IMR-90 (cell line): ENCODE measurements at regions not wholly inside any gene's neighbourhood (a gene's known extent, or its start where the extent isn't known, plus 50 kb on each side); places are given as distances from the start of the nearest gene placed in this dataset.

Source experiments
- ATAC-seq: fragments of 200-7000 bp; cut with Tn5 transposase; 2 replicates; pipeline ENCODE4 v1.9.1; 2020; ENCODE audit warnings: low read depth, mild to moderate bottlenecking, moderate library complexity
- BruUV-seq: library from RNA; stranded (reverse); fragments of 400-500 nt; replicated peaks from 2 replicates; lab custom pipeline; 2021; lab: Mats Ljungman, UMichigan
- CTCF ChIA-PET: fragments of 300-600 bp; formaldehyde crosslinking; extraction: SDS; loops from one replicate; lab custom pipeline; 2021; ENCODE audit warnings: antibody characterized with exemption; lab: Yijun Ruan, JAX
- POLR2A ChIA-PET: fragments of 300-600 bp; sonication (Branson Sonifier 250); formaldehyde crosslinking; loops from one replicate; lab custom pipeline; 2022; ENCODE audit warnings: antibody characterized with exemption; ENCODE audit not compliant: unreplicated experiment; lab: Charles Lee
- DNase-seq: peaks from one replicate; pipeline ENCODE4 v3.0.0; 2013
- H2AFZ ChIP-seq: replicated peaks from 2 replicates; pipeline ENCODE3; 2013; ENCODE audit warnings: low read length, mild to moderate bottlenecking; ENCODE audit not compliant: poor library complexity
- H2AK5ac ChIP-seq: 2 replicates; pipeline ENCODE4 v1.6.1; 2013; ENCODE audit warnings: low read depth, low read length, inconsistent platforms
- H2AK9ac ChIP-seq: replicated peaks from 2 replicates; pipeline ENCODE3; 2013; ENCODE audit warnings: mild to moderate bottlenecking, low read depth, low read length, moderate library complexity; ENCODE audit not compliant: poor library complexity
- H2BK120ac ChIP-seq: 2 replicates; pipeline ENCODE4 v1.6.1; 2013; ENCODE audit warnings: low read depth, low read length, inconsistent platforms
- H2BK15ac ChIP-seq: 3 replicates; pipeline ENCODE4 v1.6.1; 2013; ENCODE audit warnings: low read depth, low read length, inconsistent platforms
- H2BK20ac ChIP-seq: 2 replicates; pipeline ENCODE4 v1.6.1; 2013; ENCODE audit warnings: low read depth, mild to moderate bottlenecking, inconsistent platforms, low read length, moderate library complexity
- H2BK5ac ChIP-seq: 2 replicates; pipeline ENCODE4 v1.6.1; 2013; ENCODE audit warnings: mild to moderate bottlenecking, low read depth, low read length, inconsistent platforms; ENCODE audit not compliant: poor library complexity, severe bottlenecking
- H3K14ac ChIP-seq: replicated peaks from 2 replicates; pipeline ENCODE4 v1.6.1; 2013; ENCODE audit warnings: low read depth, low read length, inconsistent platforms
- H3K18ac ChIP-seq: 2 replicates; pipeline ENCODE4 v1.6.1; 2013; ENCODE audit warnings: low read depth, low read length, control low read depth
- H3K23ac ChIP-seq: 2 replicates; pipeline ENCODE4 v1.6.1; 2013; ENCODE audit warnings: low read depth, low read length, inconsistent platforms
- H3K27ac ChIP-seq: 2 replicates; pipeline ENCODE4 v1.5.1; 2013; ENCODE audit warnings: mild to moderate bottlenecking, control low read depth, low read length; ENCODE audit not compliant: insufficient read depth
- H3K27me3 ChIP-seq: 2 replicates; pipeline ENCODE4 v1.6.1; 2013; ENCODE audit warnings: low read length; ENCODE audit not compliant: control insufficient read depth, insufficient read depth
- H3K36me3 ChIP-seq: 2 replicates; pipeline ENCODE4 v1.6.1; 2013; ENCODE audit warnings: low read length, mixed read lengths; ENCODE audit not compliant: control insufficient read depth, insufficient read depth
- H3K4ac ChIP-seq: 2 replicates; pipeline ENCODE4 v1.6.1; 2013; ENCODE audit warnings: low read depth, low read length, inconsistent platforms
- H3K4me1 ChIP-seq: 2 replicates; pipeline ENCODE4 v1.6.1; 2013; ENCODE audit warnings: low read length, mixed read lengths; ENCODE audit not compliant: control insufficient read depth, insufficient read depth
- H3K4me2 ChIP-seq: 2 replicates; pipeline ENCODE4 v1.6.1; 2013; ENCODE audit warnings: low read depth, mild to moderate bottlenecking, control low read depth, low read length, moderate library complexity
- H3K4me3 ChIP-seq: 2 replicates; pipeline ENCODE4 v1.5.1; 2013; ENCODE audit warnings: low read depth, mild to moderate bottlenecking, control low read depth, low read length, moderate library complexity; ENCODE audit not compliant: insufficient read depth
- H3K56ac ChIP-seq: 2 replicates; pipeline ENCODE4 v1.6.1; 2013; ENCODE audit warnings: low read length, inconsistent platforms; ENCODE audit not compliant: insufficient read depth; ENCODE audit errors: extremely low read depth
- H3K79me1 ChIP-seq, 2 experiments: 2 replicates each; pipeline ENCODE4 v1.6.1; 2013; ENCODE audit warnings: low read length in 2 of 2, inconsistent platforms in 1 of 2, low read depth in 1 of 2
- H3K9ac ChIP-seq: 2 replicates; pipeline ENCODE4 v1.6.1; 2013; ENCODE audit warnings: low read depth, low read length, control low read depth
- H3K9me1 ChIP-seq: 2 replicates; pipeline ENCODE4 v1.6.1; 2013; ENCODE audit warnings: low read length, inconsistent platforms; ENCODE audit not compliant: insufficient read depth
- H3K9me3 ChIP-seq: 2 replicates; pipeline ENCODE4 v1.6.1; 2013; ENCODE audit warnings: low read length; ENCODE audit not compliant: control insufficient read depth, insufficient read depth
- H4K20me1 ChIP-seq: 2 replicates; pipeline ENCODE4 v1.6.1; 2013; ENCODE audit warnings: low read length, inconsistent platforms; ENCODE audit not compliant: insufficient read depth
- H4K5ac ChIP-seq: 2 replicates; pipeline ENCODE4 v1.6.1; 2013; ENCODE audit warnings: mild to moderate bottlenecking, low read depth, low read length, control low read depth
- H4K8ac ChIP-seq, 2 experiments: 2 replicates each; pipeline ENCODE4 v1.6.1; 2013; ENCODE audit warnings: low read depth in 2 of 2, low read length in 2 of 2, control low read depth in 1 of 2, inconsistent platforms in 1 of 2
- H4K91ac ChIP-seq: 2 replicates; pipeline ENCODE4 v1.6.1; 2013; ENCODE audit warnings: low read depth, low read length, inconsistent platforms; ENCODE audit not compliant: insufficient read depth
- BHLHE40 ChIP-seq: fragments of 150-350 bp; IDR thresholded peaks from 2 replicates; pipeline ENCODE4 v1.6.1; 2016; ENCODE audit warnings: mild to moderate bottlenecking, low read depth, low read length
- CEBPB ChIP-seq: IDR thresholded peaks from 2 replicates; pipeline ENCODE4 v1.6.1; 2012; ENCODE audit warnings: low read depth, low read length, improper control_type of control experiment
- CHD1 ChIP-seq: IDR thresholded peaks from 2 replicates; pipeline ENCODE4 v1.6.1; 2012; ENCODE audit warnings: low read depth, low read length, improper control_type of control experiment
- CTCF ChIP-seq: conservative IDR thresholded peaks from 2 replicates; pipeline ENCODE4 v1.5.1; 2012; ENCODE audit warnings: mild to moderate bottlenecking, low read depth, low read length, improper control_type of control experiment
- FOS ChIP-seq: fragments of 150-350 bp; IDR thresholded peaks from 2 replicates; pipeline ENCODE4 v1.6.1; 2016; ENCODE audit warnings: low read depth, low read length
- MAFK ChIP-seq: IDR thresholded peaks from 2 replicates; pipeline ENCODE4 v1.6.1; 2012; ENCODE audit warnings: low read depth, low read length, improper control_type of control experiment
- MAZ ChIP-seq: IDR thresholded peaks from 2 replicates; pipeline ENCODE4 v1.6.1; 2012; ENCODE audit warnings: low read depth, mild to moderate bottlenecking, low read length, improper control_type of control experiment, moderate library complexity, borderline replicate concordance
- MXI1 ChIP-seq: IDR thresholded peaks from 2 replicates; pipeline ENCODE4 v1.6.1; 2012; ENCODE audit warnings: low read depth, mild to moderate bottlenecking, low read length, moderate library complexity, borderline replicate concordance
- NFE2L2 ChIP-seq: fragments of 150-350 bp; IDR thresholded peaks from 2 replicates; pipeline ENCODE4 v1.6.1; 2016; ENCODE audit warnings: low read depth, mild to moderate bottlenecking, low read length
- POLR2A ChIP-seq: IDR thresholded peaks from 2 replicates; pipeline ENCODE4 v1.6.1; 2012; ENCODE audit warnings: mild to moderate bottlenecking, low read depth, low read length
- RAD21 ChIP-seq: IDR thresholded peaks from 2 replicates; pipeline ENCODE4 v1.6.1; 2012; ENCODE audit warnings: low read length, improper control_type of control experiment
- RCOR1 ChIP-seq: IDR thresholded peaks from 2 replicates; pipeline ENCODE4 v1.6.1; 2012; ENCODE audit warnings: mild to moderate bottlenecking, low read length, improper control_type of control experiment; ENCODE audit not compliant: insufficient replicate concordance
- RFX5 ChIP-seq: IDR thresholded peaks from 2 replicates; pipeline ENCODE4 v1.8.0; 2012; ENCODE audit warnings: low read depth, mild to moderate bottlenecking, low read length, moderate library complexity
- SMC3 ChIP-seq: fragments of 150-350 bp; IDR thresholded peaks from 2 replicates; pipeline ENCODE4 v1.6.1; 2016; ENCODE audit warnings: low read depth, mild to moderate bottlenecking, antibody characterized with exemption, low read length, moderate library complexity
- dilution Hi-C: fragments of 300-500 bp; cut with HindIII; formaldehyde crosslinking; loops from one replicate; pipeline ENCODE4 v1.14.3; 2018; ENCODE audit warnings: low sequenced_read_pairs; ENCODE audit not compliant: unreplicated experiment
- in situ Hi-C: fragments of 300-500 bp; cut with MboI; formaldehyde crosslinking; loops from 3 replicates; pipeline ENCODE4 v1.14.3; 2019; ENCODE audit warnings: low sequenced_read_pairs, inconsistent platforms, mixed read lengths
- intact Hi-C: fragments of 100-400 bp; cut with micrococcal nuclease; formaldehyde crosslinking; loops from 2 replicates; pipeline ENCODE4 v1.10.0; 2022
- TF ChIP-seq, protein P1 (sequence below): fragments of 150-350 bp; IDR thresholded peaks from 2 replicates; pipeline ENCODE4 v1.6.1; 2016; ENCODE audit warnings: low read depth, mild to moderate bottlenecking, low read length, moderate library complexity, borderline replicate concordance
- TF ChIP-seq, protein P2 (sequence below): fragments of 150-350 bp; IDR thresholded peaks from 2 replicates; pipeline ENCODE4 v1.6.1; 2017; ENCODE audit warnings: mild to moderate bottlenecking, antibody characterized with exemption, low read length, low read depth

GRCh38 chr2:51595836-51596235 is 563.9 kb upstream of the NRXN1 start:
- no peak overlapping the region for H2AK5ac ChIP-seq
- no peak overlapping the region for H3K4me3 ChIP-seq
- H3K79me1 ChIP-seq, result no peaks in the 10 kb centered on the region
- ChIA-PET CTCF (no interaction called here), POLR2A (no interaction called here)
- TF ChIP-seq RCOR1, result no peak
- no peak for TF ChIP-seq POLR2A
- no peak for TF ChIP-seq BHLHE40
- TF ChIP-seq MXI1, result no peak
- TF ChIP-seq MAZ, result no peak
- TF ChIP-seq RFX5, result no peak
- TF ChIP-seq CEBPB, result no peak
- TF ChIP-seq, protein P1, sequence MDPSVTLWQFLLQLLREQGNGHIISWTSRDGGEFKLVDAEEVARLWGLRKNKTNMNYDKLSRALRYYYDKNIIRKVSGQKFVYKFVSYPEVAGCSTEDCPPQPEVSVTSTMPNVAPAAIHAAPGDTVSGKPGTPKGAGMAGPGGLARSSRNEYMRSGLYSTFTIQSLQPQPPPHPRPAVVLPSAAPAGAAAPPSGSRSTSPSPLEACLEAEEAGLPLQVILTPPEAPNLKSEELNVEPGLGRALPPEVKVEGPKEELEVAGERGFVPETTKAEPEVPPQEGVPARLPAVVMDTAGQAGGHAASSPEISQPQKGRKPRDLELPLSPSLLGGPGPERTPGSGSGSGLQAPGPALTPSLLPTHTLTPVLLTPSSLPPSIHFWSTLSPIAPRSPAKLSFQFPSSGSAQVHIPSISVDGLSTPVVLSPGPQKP, result no peak
- no peak for TF ChIP-seq FOS
- no peak for TF ChIP-seq CTCF
- TF ChIP-seq CHD1, result no peak
- TF ChIP-seq RAD21, result no peak
- TF ChIP-seq NFE2L2, result no peak
- TF ChIP-seq, protein P2, sequence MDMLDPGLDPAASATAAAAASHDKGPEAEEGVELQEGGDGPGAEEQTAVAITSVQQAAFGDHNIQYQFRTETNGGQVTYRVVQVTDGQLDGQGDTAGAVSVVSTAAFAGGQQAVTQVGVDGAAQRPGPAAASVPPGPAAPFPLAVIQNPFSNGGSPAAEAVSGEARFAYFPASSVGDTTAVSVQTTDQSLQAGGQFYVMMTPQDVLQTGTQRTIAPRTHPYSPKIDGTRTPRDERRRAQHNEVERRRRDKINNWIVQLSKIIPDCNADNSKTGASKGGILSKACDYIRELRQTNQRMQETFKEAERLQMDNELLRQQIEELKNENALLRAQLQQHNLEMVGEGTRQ, result no peak
- TF ChIP-seq SMC3, result no peak
- TF ChIP-seq MAFK, result no peak
- no peaks in the 10 kb centered on the region for H3K9me3 ChIP-seq
- no peak overlapping the region for H3K23ac ChIP-seq
- no peak overlapping the region for H2BK20ac ChIP-seq
- H3K9me1 ChIP-seq, result no peaks in the 10 kb centered on the region
- H4K5ac ChIP-seq, result no peak overlapping the region
- H2BK120ac ChIP-seq, result no peak overlapping the region
- H3K56ac ChIP-seq, result no peak overlapping the region
- no peak overlapping the region for H2BK15ac ChIP-seq
- in situ Hi-C loops, result no loop called here
- no peak overlapping the region for H4K8ac ChIP-seq
- H3K14ac ChIP-seq, result no peak overlapping the region
- H4K91ac ChIP-seq, result no peak overlapping the region
- H3K18ac ChIP-seq, result no peak overlapping the region
- no peak overlapping the region for H3K4me2 ChIP-seq
- no peak overlapping the region for H2BK5ac ChIP-seq
- DNase-seq (no peak), ATAC-seq (no peak)
- H4K20me1 ChIP-seq, result no peaks in the 10 kb centered on the region
- intact Hi-C loops, result no loop called here
- H2AK9ac ChIP-seq, result no peak overlapping the region
- H3K27ac ChIP-seq, result no peak overlapping the region
- no peaks in the 10 kb centered on the region for H3K36me3 ChIP-seq
- no peak overlapping the region for H3K9ac ChIP-seq
- H3K4ac ChIP-seq, result no peak overlapping the region
- no TSS peak for BruUV-seq
- H3K27me3 ChIP-seq, result no peaks in the 10 kb centered on the region
- dilution Hi-C loops, result no loop called here
- no peaks in the 10 kb centered on the region for H3K4me1 ChIP-seq
- H2AFZ ChIP-seq, result no peak overlapping the region
